Epithelial cell of esophagus (primary cell): ENCODE measurements at regions not wholly inside any gene's neighbourhood (a gene's known extent, or its start where the extent isn't known, plus 50 kb on each side); places are given as distances from the start of the nearest gene placed in this dataset.

ENCODE experiments used
- DNase-seq: peaks from one replicate; pipeline ENCODE4 v3.0.0; 2010; ENCODE audit warnings: low read depth
- H3K4me3 ChIP-seq: 2 replicates; pipeline ENCODE4 v1.5.1; 2011; ENCODE audit warnings: mild to moderate bottlenecking, low read length, control low read depth
- TF ChIP-seq, protein P1 (sequence below): IDR thresholded peaks from 2 replicates; pipeline ENCODE4 v1.5.1; 2011; ENCODE audit warnings: low read depth, mild to moderate bottlenecking, low read length, control low read depth, inconsistent platforms; ENCODE audit not compliant: insufficient read depth; ENCODE audit errors: missing control alignments

DNA sequence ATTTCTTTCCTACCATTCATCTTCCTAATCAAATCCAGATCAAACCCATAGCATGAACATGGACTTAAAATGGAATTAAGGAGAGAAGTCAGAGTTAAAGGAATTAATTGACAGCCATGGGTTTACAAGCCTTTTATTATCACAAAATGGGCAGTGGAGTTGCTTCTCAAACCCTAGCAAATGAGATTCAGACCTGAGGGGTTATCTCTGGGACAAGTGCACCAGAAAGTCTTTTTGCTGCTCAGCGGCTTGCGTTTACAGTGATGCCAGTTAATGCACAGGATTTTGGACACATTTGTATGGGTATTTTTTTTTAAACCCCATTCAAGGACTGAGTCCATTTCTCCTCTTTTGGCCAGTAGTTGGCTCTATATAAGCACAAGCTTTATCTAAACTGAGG, 503.0 kb downstream of the EFNB2 start:
- TF ChIP-seq, protein P1, sequence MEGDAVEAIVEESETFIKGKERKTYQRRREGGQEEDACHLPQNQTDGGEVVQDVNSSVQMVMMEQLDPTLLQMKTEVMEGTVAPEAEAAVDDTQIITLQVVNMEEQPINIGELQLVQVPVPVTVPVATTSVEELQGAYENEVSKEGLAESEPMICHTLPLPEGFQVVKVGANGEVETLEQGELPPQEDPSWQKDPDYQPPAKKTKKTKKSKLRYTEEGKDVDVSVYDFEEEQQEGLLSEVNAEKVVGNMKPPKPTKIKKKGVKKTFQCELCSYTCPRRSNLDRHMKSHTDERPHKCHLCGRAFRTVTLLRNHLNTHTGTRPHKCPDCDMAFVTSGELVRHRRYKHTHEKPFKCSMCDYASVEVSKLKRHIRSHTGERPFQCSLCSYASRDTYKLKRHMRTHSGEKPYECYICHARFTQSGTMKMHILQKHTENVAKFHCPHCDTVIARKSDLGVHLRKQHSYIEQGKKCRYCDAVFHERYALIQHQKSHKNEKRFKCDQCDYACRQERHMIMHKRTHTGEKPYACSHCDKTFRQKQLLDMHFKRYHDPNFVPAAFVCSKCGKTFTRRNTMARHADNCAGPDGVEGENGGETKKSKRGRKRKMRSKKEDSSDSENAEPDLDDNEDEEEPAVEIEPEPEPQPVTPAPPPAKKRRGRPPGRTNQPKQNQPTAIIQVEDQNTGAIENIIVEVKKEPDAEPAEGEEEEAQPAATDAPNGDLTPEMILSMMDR, result no peak

DNA sequence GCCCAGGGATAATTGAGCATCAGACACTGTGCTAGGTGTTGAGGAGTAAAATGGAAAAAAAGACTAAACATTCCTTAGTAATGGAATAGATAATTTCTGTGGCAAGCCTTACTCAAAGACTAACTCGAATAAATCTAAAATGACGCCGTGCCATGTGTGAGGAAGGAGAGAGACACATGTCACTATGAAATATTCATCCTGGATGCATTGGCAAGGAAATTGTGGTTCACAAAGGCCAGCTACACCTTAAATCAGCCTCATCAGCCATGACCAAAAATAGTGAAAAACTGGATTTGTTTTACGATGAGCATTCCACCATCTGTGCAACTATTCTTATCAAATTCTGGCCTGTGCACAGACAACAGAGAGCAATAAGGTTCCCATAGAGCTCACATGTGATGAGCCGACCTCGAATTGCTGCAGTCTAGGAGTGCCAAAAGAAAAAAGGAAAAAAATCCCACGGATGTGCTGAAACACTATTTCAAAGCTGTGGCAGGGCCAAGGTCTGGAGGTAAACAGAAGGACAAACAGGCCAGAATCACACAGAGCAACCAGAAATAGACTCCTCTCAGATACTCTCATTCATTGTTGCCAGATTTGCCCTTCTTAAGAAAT, 505.7 kb downstream of the EFNB2 start:
- no peak overlapping the region for H3K4me3 ChIP-seq
- TF ChIP-seq, protein P1, result no peak
- DNase-seq, result no peak

More for the DNA sequence above, 503.0 kb downstream of the EFNB2 start:
- no peak overlapping the region for H3K4me3 ChIP-seq
- no peak for DNase-seq

DNA sequence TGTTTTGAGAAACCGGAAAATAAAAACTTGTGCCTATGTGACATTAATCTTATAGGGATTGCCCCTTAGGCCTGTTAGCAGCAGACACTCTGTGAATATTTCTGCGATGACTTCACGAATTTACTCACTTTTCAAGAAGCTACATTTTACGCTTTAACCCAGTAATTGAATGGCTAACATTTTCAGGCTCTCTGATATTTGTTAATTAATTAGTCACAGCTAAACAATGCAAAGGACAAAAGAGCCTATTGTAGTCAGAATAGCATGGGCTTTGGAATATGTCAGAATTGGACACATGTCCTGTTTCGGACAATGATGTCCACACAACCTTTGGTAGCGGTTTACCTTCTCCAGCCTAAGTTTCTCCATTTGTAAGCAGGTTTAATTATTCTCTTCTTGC, 506.6 kb downstream of the EFNB2 start:
- TF ChIP-seq, protein P1, result no peak
- peak; percentile 19 for DNase-seq
- no peak overlapping the region for H3K4me3 ChIP-seq

DNA sequence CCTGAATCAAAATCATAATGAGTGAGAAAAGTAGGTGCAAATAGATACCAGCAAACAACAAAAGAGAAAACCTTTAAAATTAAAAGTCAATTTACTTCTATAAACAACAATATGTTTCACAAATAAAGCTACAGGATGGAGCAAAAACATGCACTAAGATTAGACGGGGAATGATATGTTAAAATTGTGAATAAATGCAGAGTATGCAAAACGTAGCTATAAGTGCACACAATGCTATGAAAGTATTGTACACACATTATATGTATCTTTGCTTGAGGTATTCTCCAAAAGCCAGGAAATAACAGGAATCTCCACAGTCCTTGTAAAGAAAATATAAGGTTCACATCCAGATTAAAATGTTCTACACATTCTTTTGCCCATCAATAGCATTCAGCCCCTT, 523.9 kb downstream of the EFNB2 start:
- TF ChIP-seq, protein P1, result no peak
- H3K4me3 ChIP-seq, result no peak overlapping the region
- DNase-seq, result no peak

DNA sequence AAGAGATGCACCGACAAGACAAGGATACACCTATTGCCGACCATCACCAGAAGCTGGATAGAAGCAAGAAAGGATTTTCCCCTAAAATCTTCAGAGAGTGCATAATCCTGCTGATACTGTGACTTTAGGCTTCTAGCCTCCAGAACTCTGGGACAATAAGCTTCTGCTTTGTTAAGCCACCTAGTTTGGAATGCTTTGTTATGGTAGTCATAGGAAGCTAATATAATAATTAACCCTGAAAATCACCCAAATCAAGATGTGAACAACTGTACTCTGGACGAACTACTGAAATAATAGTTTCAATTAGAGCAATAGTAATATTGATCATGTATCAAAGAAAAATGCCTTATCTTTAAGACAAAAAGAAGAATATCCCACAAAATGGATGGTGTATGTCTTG, 524.6 kb downstream of the EFNB2 start:
- DNase-seq, result no peak
- no peak overlapping the region for H3K4me3 ChIP-seq
- TF ChIP-seq, protein P1, result no peak

DNA sequence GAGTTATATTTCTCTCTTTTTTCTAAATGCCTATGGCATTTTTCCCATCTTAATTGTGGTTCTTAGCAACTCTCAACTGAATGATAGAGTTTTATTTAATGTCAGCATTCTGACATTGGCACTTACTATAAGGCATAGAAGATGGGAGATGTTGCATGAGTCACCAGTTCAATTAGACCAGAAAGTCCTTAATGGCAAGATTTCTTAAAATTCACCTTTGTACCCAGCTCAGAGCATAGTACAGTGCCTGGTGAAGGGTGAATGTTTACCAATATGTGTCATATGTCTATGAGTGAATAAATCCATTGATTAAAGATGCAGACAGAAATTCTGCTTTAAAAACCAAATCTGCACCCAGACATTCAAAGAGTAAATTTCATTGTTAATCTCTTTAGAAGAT, 526.9 kb downstream of the EFNB2 start:
- no peak for DNase-seq
- TF ChIP-seq, protein P1, result no peak
- no peak overlapping the region for H3K4me3 ChIP-seq

DNA sequence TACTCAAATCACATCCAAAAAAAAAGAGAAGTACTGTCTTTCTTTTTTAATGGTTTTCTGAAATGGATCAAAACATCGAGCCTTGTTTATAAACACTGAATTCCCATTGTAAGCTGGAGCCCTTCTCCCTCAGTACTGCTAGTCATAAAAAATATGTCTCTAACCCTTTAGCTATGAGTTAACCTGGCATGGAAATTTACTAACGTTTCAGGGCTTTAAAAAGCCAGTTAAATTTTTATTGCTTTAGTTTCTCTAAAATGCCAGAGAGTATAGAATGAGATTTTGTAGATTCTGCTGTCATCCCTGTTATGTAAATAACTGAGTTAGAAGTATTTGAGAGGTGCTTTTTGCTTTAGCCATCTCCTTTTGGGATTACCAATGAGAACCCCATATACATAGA, 528.3 kb downstream of the EFNB2 start:
- no peak overlapping the region for H3K4me3 ChIP-seq
- DNase-seq, result no peak
- TF ChIP-seq, protein P1, result no peak
